SK-N-SH treated with all-trans-retinoic acid at 6 μM for 48 hours (cell line): ENCODE measurements at regions not wholly inside any gene's neighbourhood (a gene's known extent, or its start where the extent isn't known, plus 50 kb on each side); places are given as distances from the start of the nearest gene placed in this dataset.

Experiments
- TCF4 ChIP-seq: fragments of 250-450 bp; sonication (Bioruptor Pico); IDR thresholded peaks from 2 replicates; pipeline ENCODE4 v1.8.0; 2021; ENCODE audit warnings: mild to moderate bottlenecking, moderate library complexity, borderline replicate concordance
- ZC3H10 ChIP-seq: fragments of 250-450 bp; sonication (Bioruptor Pico); IDR thresholded peaks from 2 replicates; pipeline ENCODE4 v1.5.1; 2021; ENCODE audit warnings: mild to moderate bottlenecking, moderate library complexity
- ZFP3 ChIP-seq: fragments of 250-450 bp; sonication (Bioruptor Pico); IDR thresholded peaks from 2 replicates; pipeline ENCODE4 v1.5.0; 2020; ENCODE audit warnings: mild to moderate bottlenecking, moderate library complexity
- ZNF70 ChIP-seq: fragments of 450-650 bp; formaldehyde crosslinking; IDR thresholded peaks from 2 replicates; pipeline ENCODE4 v1.5.0; 2020; ENCODE audit warnings: mild to moderate bottlenecking, moderate library complexity

DNA sequence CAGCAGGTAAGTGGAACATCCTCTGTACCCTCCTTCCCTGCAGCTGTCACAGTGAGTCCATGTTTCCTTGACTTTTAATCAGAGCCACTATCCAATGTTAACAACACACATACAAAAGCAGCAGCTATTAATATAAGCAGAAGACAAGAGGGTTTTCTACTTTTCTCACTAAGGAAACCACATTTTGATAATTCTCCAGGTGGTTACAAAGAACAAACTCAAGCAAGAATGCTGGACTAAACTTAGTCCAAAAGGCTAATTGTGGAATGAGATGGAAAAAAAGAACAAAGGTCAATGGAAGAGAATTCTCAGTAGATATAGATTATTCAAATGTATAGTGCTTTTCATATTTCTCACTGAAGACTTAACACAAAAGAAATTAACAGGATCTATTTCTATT, 176.9 kb upstream of the SLC39A10 start:
- no peak for TF ChIP-seq ZNF70 (CRISPR knock-in tag)
- no peak for TF ChIP-seq ZC3H10 (CRISPR knock-in tag)
- TF ChIP-seq TCF4 (CRISPR knock-in tag), result no peak
- no peak for TF ChIP-seq ZFP3
